HL-60/S4 treated with retinoic acid at 250 ng/mL for 4 days and 3 days (cell line): ENCODE measurements at regions not wholly inside any gene's neighbourhood (a gene's known extent, or its start where the extent isn't known, plus 50 kb on each side); places are given as distances from the start of the nearest gene placed in this dataset.
"Not testable (repeated sequence)": the region's sequence is repeated elsewhere in the genome, so short reads cannot be mapped to it uniquely, and the experiment has no call there.

ENCODE experiments used
- in situ Hi-C: fragments of 300-500 bp; cut with MboI; formaldehyde crosslinking; loops from 2 replicates; pipeline ENCODE4 v1.7.0; 2022; ENCODE audit warnings: low sequenced_read_pairs

GRCh38 chr10:107529350-107529749 is 364.8 kb upstream of the SORCS1 start:
- in situ Hi-C loops = no loop called here

- in situ Hi-C loops = no loop called here
These were observed 355.8 kb upstream of the SORCS1 start for GRCh38 chr10:107520348-107520747.

GRCh38 chr10:107517811-107518210 is 353.3 kb upstream of the SORCS1 start:
- in situ Hi-C loops = no loop called here

- in situ Hi-C loops = no loop called here
These were observed 351.8 kb upstream of the SORCS1 start for GRCh38 chr10:107516349-107516748.

DNA sequence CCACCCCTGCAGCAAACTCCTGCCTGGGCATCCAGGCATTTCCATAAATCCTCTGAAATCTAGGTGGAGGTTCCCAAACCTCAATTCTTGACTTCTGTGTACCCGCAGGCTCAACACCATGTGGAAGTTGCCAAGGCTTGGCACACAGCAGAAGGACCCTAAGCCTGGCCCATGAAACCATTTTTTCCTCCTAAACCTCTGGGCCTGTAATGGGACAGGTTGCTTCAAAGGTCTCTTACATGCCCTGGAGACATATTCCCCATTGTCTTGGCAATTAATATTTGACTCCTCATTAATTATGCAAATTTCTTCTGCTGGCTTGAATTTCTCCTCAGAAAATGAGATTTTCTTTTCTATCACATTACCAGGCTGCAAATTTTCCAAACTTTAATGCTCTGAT is 339.5 kb upstream of the SORCS1 start:
- in situ Hi-C loops = not testable (repeated sequence)

DNA sequence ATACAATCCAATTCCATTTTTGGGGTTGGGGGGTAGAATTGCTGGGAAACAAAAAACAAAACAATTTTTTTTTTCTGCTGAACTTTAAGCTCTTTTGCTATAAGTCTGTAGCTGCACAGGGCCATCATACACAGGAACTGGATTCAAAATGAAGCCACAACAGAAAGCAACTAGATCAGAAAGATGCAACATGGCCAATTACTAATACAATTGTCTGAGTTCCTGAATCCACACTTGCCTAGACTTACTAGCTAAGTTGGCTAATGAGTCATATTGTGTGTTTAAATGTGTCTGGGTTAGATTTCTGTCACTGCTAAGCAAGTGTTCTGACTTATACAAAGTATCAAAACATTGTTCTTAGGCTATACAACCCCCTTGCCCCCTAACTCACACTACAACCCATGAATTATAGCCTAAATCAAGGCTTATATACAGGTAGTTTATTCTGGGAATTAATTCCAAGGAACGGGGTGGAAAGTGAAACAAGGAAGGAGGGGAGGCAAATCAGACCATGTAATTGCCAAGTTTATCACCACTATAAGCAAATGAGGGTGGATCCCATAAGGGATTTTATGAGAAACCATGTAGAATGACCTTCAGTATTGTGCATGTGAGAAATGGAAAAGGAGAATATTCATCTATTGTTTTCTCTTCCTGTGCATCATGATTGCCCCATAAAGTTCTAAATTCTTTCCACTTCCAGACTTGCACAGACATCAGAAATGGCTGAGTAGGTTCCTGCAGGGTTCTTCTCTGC is 337.9 kb upstream of the SORCS1 start:
- in situ Hi-C loops = no loop called here

GRCh38 chr10:107498983-107499382 is 334.5 kb upstream of the SORCS1 start:
- in situ Hi-C loops = no loop called here

DNA sequence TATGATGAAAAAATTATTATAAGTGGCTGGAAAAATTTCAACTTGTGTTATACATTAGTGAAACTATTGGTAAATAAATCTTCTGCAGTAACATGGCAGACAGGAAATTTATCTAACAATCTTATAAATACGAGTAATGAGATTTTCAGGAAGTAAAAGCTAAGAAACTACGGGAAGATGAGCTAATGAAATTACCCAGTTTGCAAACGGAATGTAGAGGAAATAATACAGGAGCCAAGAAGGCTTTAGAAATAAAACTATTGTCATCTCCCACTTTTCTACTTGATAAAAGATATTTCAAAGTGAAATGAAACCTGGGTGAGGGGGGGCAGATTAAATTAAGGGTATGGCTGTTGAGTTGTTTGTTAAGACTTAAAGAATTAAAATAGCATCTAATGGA is 332.5 kb upstream of the SORCS1 start:
- in situ Hi-C loops = no loop called here

- in situ Hi-C loops = no loop called here
These were observed 332.1 kb upstream of the SORCS1 start for GRCh38 chr10:107496594-107496993.

DNA sequence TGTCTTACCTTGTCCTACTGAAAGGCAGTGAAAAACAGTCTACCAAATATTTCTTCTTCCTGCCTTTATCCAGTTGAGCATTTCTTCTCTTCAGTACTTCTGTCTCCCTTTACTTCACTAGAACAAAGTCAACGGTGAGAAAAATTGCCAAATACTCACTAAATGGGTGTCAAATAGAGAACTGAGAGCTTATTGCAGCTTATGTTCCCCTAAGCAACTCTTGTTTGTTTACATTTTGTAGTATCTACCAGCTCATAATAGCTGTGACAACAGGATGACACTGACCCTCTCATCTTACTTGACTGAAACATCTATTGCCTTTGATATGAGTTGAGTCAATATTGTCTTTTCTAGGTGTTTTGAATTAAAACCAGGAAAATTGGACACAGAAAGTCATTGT is 327.9 kb upstream of the SORCS1 start:
- in situ Hi-C loops = no loop called here

DNA sequence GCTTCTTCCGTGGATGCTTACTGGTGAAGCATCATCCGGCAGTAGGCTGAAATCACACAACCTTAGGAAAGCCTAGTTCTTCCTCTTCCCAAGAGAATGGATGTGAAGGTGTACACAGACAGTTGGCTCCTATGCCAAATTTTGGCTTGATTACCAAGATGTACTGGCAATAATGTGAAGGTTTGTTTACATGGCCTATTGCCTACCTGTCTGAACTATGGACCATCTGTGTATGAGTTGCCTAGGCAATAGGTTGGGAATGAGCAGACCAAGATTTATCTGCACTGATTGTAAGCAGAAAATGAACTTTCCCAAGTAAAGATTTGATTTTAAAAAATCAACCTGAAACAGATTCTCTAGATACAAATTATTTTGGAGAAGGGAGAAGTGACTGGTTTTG is 325.9 kb upstream of the SORCS1 start:
- in situ Hi-C loops = no loop called here

- in situ Hi-C loops = no loop called here
These were observed 322.8 kb upstream of the SORCS1 start for GRCh38 chr10:107487284-107487683.

DNA sequence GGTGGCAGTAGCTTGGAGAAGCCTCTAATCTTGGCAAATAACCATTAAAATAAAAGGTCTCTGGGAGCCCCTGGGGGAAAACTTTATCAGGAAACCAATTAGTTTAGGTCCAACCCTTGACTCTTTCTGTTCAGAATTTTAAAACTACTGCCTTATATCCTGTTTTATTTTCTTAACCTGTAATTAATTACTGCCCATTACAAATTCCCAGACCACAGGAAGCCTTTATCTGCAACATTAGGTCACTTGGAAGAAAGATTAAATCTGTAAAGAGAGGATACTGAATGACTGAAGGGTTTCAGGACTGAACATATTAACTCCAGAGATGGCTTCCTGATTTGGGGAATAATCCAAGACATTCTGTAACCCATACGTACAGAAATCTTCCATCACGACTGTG is 320.5 kb upstream of the SORCS1 start:
- in situ Hi-C loops = no loop called here

DNA sequence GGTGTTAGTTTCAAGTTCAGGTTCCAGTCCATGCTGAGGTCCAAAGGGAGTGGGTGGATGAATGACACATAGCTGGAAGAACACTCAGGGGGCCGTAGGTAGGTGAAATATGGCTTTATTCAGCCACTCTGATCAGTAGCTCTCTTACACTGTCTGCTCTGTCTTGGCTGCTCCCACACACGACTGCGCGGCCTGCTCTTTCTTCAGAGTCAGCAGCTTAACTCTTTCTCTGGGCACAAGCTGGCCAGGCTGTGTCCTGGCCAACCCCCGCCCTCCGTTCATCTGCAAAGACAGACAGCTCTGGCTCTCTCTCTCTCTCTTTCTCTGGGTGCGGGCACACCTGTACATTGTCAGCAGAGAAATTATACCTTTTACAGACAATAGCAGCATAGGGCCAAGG is 317.4 kb upstream of the SORCS1 start:
- in situ Hi-C loops = no loop called here

DNA sequence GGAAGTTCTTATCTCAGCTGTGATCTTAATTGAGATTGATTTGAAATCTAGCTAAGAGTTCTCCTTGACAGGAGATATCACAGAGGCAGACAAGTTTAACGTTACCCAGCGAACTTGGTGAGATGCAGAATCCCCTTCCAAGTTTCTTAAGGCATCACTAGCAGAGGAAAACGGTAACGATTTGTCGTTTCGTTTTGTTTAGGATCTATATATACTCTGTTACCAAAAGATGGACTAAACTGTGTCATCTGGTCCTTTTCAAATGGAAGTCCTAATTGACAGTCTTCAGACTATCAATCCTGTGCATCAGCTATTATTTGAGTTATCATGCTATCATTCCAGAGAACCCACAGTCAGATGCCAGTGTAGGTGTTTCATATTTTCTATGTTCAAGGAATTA is 316.7 kb upstream of the SORCS1 start:
- in situ Hi-C loops = no loop called here

DNA sequence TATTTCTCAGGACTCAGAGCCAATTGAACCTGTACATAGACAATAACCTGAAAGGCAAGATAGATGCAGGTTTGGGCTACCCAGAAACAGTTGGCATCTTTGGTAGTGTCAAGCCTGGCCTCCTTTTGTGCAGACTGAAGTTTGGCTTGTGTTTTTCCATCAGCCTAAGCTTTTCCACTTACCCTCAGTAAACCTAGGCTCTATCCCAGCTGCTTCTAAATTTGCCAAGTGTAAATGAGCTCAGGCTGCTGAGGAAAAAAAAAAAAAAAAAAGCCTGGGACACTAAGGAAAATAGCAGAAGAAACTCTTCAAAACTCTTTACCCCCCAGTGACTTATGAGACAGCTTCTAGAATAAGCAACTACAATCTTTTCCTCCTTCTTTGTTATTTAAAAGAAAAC is 316.3 kb upstream of the SORCS1 start:
- in situ Hi-C loops = no loop called here

DNA sequence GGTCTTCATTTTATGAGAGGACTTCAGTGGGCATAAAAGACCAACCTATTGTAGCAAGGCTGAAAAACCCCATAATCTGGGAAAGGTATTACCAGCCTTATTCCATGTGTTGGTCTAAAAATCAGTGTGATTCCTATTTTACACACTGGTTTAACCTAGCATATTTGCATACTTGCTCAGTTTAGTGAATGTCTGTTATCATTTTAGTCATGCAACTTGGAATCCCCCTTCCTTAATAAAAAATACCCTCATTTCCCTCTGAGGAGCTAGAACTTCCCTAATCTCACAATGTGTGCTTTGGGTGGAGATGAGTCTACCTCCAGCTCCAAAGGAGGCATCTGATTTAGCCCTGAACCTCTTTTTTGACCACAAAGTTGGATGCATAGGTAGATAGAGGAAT is 312.8 kb upstream of the SORCS1 start:
- in situ Hi-C loops = no loop called here

GRCh38 chr10:107476408-107476807 is 311.9 kb upstream of the SORCS1 start:
- in situ Hi-C loops = no loop called here

DNA sequence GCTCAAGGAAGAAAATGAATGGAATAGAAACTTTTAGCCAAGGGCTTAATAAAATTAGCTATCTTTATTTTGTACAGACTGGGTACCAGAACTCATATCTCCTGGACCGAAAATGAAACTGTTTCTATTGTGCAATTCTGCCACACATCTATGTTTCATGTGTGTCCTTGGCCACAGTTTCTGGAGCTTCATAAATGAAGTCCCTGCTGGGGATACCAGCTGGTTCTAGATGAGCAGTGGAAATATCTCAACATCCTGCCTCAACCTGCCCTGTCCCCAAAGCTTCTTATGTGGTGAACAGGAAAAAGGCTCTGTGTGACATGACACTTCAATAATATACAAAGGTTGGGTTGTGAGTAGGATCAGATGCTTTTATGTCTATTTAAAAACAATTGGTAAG is 310.1 kb upstream of the SORCS1 start:
- in situ Hi-C loops = no loop called here

DNA sequence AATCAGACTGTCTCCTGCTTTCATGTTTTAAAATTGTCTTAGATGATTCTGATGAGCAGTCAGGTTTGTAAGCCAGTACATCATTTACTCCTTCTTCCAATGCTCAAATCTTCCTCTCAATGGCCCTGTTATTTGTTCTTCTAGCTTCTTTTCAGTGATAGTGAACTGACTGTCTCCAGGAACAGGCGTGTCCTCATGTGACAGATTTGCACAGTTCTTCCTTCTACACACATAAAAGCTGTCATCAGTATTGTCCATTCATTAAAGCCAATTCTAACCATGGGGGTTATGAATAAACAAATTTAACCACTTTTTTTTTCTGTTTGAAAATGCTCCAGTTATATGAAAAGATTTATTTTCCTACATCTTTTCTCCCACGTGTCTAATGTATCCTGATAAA is 308.7 kb upstream of the SORCS1 start:
- in situ Hi-C loops = no loop called here

DNA sequence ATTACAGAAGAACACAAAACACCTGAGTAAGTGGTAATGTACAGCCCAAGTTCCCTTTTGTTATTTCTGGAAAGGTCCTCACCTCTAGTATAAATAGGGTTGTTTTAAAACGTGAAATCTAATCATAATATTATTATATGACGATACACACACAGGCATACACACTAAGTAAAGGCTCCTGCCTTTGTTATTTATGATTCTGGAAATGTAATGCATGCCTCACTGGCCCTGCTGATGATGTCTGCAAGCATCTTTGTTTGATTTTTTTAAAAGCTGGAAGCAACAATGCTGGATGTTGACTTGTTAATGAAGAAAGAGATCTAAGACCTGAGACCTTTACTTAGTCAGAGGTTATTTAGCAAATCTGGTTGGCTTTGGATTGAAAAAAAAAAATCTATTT is 307.4 kb upstream of the SORCS1 start:
- in situ Hi-C loops = no loop called here

DNA sequence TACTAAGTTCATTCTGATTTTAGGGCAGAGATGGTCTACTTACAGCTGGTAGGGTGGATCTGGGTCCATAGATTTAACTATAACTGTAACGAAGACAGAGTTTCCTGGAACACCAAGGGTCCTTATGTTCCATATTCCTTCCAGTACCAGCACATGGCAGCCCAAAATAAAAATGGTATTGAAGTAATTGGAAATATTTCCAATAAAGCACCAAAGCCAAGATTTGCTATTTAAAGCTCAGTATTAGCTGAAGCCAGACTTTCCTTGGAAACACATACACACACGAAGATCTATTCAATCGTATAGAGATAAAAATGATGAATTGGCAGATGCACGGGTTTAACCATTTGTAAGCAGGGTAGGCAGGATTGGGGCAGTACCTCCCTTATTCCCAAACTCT is 289.1 kb upstream of the SORCS1 start:
- in situ Hi-C loops = no loop called here

- in situ Hi-C loops = no loop called here
These were observed 286.5 kb upstream of the SORCS1 start for GRCh38 chr10:107451047-107451446.
